ENCODE measurements at regions not wholly inside any gene's neighbourhood (a gene's known extent, or its start where the extent isn't known, plus 50 kb on each side); places are given as distances from the start of the nearest gene placed in this dataset.

GRCh38 chr3:30372837-30373236 lies 233.6 kb upstream of the TGFBR2 start:
- no peak for DNase-seq

GRCh38 chr3:30384546-30385072 lies 221.8 kb upstream of the TGFBR2 start:
- DNase-seq: no peak

GRCh38 chr3:30393079-30393478 lies 213.3 kb upstream of the TGFBR2 start:
- DNase-seq: no peak

GRCh38 chr3:30397030-30397429 lies 209.4 kb upstream of the TGFBR2 start:
- DNase-seq: no peak

- no peak for DNase-seq
Observed at GRCh38 chr3:30399394-30400181, 206.8 kb upstream of the TGFBR2 start.

GRCh38 chr3:30400926-30401325 lies 205.5 kb upstream of the TGFBR2 start:
- no peak for DNase-seq

DNA sequence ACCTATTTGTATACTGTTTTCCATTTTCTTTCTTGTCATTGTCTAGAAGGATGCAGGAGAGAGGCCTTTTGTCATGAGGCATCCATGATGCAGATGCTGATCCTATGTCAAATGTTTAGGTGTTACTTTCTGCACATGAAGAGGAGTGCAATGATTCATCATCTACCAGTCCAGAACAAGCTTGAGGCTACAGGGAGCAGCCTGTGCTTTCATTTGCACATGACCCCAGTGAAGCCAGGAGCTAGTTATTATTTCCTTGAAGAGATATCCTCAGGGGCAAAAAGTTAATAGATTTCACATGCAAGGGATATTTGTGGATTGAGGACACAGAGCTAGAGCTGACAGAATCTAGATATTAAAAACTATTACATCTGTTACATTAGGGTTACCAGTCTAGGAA lies 204.4 kb upstream of the TGFBR2 start:
- DNase-seq: no peak

DNA sequence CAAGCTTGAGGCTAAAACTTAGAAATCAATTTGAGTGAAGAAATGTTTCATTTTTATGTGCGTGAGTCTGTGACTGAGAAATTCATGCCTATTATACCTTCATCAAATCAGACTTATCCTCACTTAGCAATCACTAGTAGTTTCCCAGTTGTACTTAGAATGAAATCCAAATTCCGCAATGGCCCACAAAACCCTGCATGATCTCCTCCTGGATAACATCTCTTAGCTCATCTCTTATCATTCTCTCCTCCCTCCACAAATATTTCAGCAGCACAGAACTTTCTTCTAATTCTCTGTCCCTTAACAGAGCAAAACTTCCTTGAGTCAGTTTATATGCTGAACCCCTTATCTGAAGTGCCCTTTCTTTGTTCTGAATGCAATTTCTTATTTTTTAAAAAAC lies 198.8 kb upstream of the TGFBR2 start:
- no peak for DNase-seq

- DNase-seq: no peak
Observed at GRCh38 chr3:30408105-30408557, 198.3 kb upstream of the TGFBR2 start.

DNA sequence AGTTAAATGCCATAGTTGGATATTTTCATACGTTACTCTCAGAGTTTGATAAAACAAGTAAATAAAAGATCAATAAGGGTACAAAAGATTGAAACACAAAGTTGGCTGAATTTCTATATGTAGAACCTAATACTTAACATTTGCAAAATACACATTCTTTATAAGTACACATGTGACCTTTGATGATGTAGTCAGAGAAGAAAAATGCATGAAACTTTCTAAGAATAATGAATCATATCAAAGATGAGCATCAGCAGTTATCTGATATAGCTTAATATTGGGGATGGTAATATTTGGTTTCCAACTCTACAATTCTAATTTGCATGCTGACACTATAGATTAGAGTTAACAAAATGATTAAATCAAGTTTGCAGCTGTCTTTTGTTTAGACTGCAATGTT lies 188.0 kb upstream of the TGFBR2 start:
- no peak for DNase-seq

- no peak for DNase-seq
Observed at GRCh38 chr3:30421266-30421665, 185.1 kb upstream of the TGFBR2 start.

- no peak for DNase-seq
Observed at GRCh38 chr3:30426293-30426993, 180.0 kb upstream of the TGFBR2 start.

GRCh38 chr3:30428251-30428650 lies 178.2 kb upstream of the TGFBR2 start:
- no peak for DNase-seq

GRCh38 chr3:30435861-30436331 lies 170.5 kb upstream of the TGFBR2 start:
- no peak for DNase-seq

DNA sequence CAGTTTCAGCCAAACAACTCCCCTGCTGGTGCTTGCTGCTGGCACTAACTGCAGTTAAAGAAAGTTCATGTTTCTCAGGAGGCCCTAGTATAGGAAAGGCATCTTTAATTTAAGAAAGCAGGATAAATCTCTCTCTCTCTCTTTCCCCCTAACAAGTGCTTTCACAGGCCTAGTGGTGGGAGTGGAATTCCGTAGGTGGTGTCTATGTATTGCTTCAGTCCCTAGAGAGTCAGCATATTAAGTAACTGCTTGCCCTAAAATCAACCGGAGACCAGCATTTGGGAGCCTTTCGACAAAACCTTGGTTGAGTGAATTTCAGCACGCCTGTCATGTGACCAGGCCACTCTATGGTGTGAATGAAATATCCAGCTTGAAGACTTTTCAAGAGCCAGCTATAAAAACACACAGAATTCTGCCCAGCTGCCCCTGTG lies 169.2 kb upstream of the TGFBR2 start:
- no peak for DNase-seq

DNA sequence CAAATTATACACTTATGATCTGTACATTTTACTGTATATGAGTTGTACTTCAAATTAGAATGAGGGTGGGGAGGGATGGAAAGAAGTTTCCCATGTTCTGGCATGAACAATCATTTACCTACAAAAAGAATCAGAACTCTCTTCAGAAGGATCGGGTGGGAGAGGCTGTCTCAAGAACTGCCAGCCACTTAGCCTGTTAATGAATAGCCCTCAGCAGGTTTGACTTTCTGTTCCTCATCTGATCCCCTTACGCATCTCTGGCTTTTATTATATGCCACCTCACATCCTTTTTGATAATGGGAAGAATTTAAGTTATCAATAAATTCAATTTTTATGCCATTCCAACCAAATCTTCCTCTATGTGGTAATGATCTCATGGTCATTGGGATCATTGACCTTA lies 168.3 kb upstream of the TGFBR2 start:
- no peak for DNase-seq

- no peak for DNase-seq
Observed at GRCh38 chr3:30439451-30440053, 166.8 kb upstream of the TGFBR2 start.

DNA sequence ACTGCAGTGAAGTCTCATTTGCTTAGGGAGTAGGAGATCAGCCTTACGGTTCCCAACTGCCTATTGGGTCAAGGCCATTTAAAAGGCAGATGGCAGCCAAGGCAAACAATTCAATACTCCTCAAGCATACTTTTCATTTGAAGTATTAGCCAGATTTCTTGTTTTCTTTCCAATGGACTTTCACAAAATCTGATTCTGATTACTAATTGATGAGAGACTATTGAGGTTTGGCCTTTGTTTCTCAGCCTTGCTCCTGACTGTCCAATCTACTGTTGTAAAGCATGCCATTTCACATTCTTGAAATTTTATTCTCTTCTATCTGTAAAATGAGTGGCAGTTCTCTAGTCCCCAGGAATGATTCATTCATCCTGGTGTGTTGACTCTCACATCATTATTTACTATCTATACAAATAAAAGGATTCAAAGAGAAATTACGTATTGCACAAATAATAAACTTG lies 166.2 kb upstream of the TGFBR2 start:
- no peak for DNase-seq

GRCh38 chr3:30440880-30441279 lies 165.5 kb upstream of the TGFBR2 start:
- no peak for DNase-seq

- DNase-seq: no peak
Observed at GRCh38 chr3:30443756-30444673, 162.4 kb upstream of the TGFBR2 start.

DNA sequence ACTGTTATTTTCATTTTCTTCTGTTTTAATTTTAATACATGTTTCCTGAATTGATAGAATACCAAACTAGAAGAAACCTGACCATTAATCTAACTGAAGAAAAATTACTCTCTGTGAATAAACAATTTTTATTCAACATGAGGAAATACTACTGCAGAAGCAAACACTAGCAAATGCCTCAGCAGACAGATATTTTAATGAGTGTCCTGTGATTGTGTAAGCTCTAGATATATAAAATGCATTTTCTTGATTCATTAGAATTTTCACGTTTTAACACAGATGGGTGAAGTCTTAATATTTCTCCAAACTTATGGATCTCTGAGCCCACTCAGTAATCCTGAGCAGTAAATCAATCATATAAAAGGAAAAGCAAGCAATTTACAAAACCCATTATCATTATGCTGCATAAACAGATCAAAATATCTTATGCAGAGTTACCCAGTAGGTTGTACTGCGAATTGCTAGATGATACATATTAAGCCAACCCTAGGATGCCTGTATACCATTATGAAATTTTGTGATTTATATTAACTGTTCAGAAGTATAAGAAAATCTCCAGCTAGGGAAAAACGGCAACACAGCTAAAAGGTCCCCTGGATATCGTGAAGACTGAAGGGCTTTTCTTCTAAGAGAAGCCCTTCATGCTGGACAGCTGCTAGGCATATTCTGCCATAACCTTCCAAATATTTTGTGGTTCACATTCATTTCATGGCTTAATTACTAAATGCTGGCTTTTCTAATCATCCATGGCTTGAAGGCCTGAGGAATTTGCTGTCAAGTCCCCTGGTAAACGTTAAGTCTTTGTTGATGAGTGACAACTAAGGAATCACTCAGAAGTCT lies 157.7 kb upstream of the TGFBR2 start:
- DNase-seq: no peak

DNA sequence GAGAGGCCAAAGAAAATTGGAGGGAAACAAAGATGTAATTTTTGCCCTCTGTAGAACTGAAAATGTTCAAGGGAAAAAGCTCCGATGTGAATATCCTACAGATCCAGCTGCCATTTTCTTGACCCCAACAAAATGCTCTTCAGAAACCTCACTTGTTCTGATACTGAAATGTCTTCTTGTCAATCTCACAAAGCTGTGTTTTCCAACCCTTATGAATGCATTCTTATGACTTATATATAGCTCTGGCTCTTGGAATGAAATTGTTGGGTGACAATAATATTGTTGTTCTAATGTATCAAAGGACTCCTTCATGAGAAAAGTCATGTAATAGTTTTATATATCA lies 157.1 kb upstream of the TGFBR2 start:
- DNase-seq: no peak
